GM18870 (cell line): ENCODE measurements at regions not wholly inside any gene's neighbourhood (a gene's known extent, or its start where the extent isn't known, plus 50 kb on each side); places are given as distances from the start of the nearest gene placed in this dataset.
"Not testable (repeated sequence)": the region's sequence is repeated elsewhere in the genome, so short reads cannot be mapped to it uniquely, and the experiment has no call there.

Experiments
- ATAC-seq: cut with Tn5 transposase; IDR thresholded peaks from one replicate; pipeline ENCODE4 v1.9.1; 2021; ENCODE audit warnings: moderate library complexity; ENCODE audit not compliant: unreplicated experiment

GRCh38 chr7:150169943-150170490, 153.1 kb upstream of the LRRC61 start:
- ATAC-seq: not testable (repeated sequence)

GRCh38 chr7:150183602-150184001, 139.6 kb upstream of the LRRC61 start:
- ATAC-seq: not testable (repeated sequence)

GRCh38 chr7:150189963-150190362, 133.2 kb upstream of the LRRC61 start:
- peak; percentile 95 for ATAC-seq

- ATAC-seq: not testable (repeated sequence)
Observed at GRCh38 chr7:150192541-150192940, 130.6 kb upstream of the LRRC61 start.

DNA sequence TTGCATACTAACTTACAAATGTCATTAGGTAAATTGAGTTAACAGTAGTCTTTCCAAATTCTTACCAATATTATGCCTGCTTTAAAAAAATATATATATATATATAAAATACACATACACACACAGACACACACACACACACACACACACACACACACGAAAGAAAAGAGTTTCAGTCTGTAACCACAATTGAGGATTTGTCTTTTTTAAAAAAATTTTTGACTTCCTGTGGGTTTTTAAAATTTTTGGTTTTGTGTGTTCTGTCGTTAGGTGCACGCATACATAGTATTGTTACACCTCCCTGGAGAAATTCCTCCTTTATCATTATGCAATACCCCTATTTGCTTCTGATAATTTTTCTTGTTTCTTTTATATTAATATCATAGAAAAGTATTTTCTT, 129.3 kb upstream of the LRRC61 start:
- not testable (repeated sequence) for ATAC-seq
